Activated CD4-positive, alpha-beta T cell treated with anti-CD3 and anti-CD28 coated beads, Interleukin-10, Interleukin-2, amounts not matched to agents 100 ng/mL and 50 ng/mL, durations not matched to agents 16 hours and 8 hours (primary cell): ENCODE measurements at regions not wholly inside any gene's neighbourhood (a gene's known extent, or its start where the extent isn't known, plus 50 kb on each side); places are given as distances from the start of the nearest gene placed in this dataset.
A peak's percentile ranks its signal among the peaks of the same experiment; 100 is the strongest.
"Not testable (repeated sequence)": the region's sequence is repeated elsewhere in the genome, so short reads cannot be mapped to it uniquely, and the experiment has no call there.

Experiments
- DNase-seq: peaks from one replicate; pipeline ENCODE4 v3.0.0-alpha.2; 2020

- DNase-seq = no peak
Measured at GRCh38 chr2:7609556-7609955, 692.3 kb downstream of the RNF144A start.

GRCh38 chr2:7609974-7610373 lies 692.8 kb downstream of the RNF144A start:
- no peak for DNase-seq

- DNase-seq = peak; percentile 9
Measured at GRCh38 chr2:7611750-7612149, 694.5 kb downstream of the RNF144A start.

- no peak for DNase-seq
Measured at GRCh38 chr2:7612969-7613368, 695.8 kb downstream of the RNF144A start.

- DNase-seq = no peak
Measured at GRCh38 chr2:7613831-7614230, 696.6 kb downstream of the RNF144A start.

GRCh38 chr2:7618031-7618430 lies 700.8 kb downstream of the RNF144A start:
- no peak for DNase-seq

GRCh38 chr2:7619203-7619970 lies 702.2 kb downstream of the RNF144A start:
- DNase-seq = no peak

GRCh38 chr2:7620255-7620654 lies 703.0 kb downstream of the RNF144A start:
- peak; percentile 47 for DNase-seq

- peak; percentile 8 for DNase-seq
Measured at GRCh38 chr2:7621018-7621814, 704.0 kb downstream of the RNF144A start.

- DNase-seq = no peak
Measured at GRCh38 chr2:7625392-7626138, 708.4 kb downstream of the RNF144A start.

- DNase-seq = no peak
Measured at GRCh38 chr2:7626139-7626537, 708.9 kb downstream of the RNF144A start.

GRCh38 chr2:7627583-7627982 lies 710.4 kb downstream of the RNF144A start:
- DNase-seq = no peak

- no peak for DNase-seq
Measured at GRCh38 chr2:7632420-7632819, 715.2 kb downstream of the RNF144A start.

GRCh38 chr2:7633566-7634153 lies 716.4 kb downstream of the RNF144A start:
- DNase-seq = no peak

GRCh38 chr2:7634409-7634808 lies 717.2 kb downstream of the RNF144A start:
- DNase-seq = no peak

GRCh38 chr2:7639476-7639875 lies 722.3 kb downstream of the RNF144A start:
- no peak for DNase-seq

GRCh38 chr2:7641272-7641671 lies 724.1 kb downstream of the RNF144A start:
- not testable (repeated sequence) for DNase-seq

GRCh38 chr2:7646024-7646423 lies 728.8 kb downstream of the RNF144A start:
- no peak for DNase-seq

- DNase-seq = no peak
Measured at GRCh38 chr2:7646661-7647060, 729.4 kb downstream of the RNF144A start.

GRCh38 chr2:7648221-7648795 lies 731.1 kb downstream of the RNF144A start:
- no peak for DNase-seq

GRCh38 chr2:7649461-7650228 lies 732.4 kb downstream of the RNF144A start:
- no peak for DNase-seq

GRCh38 chr2:7653617-7654016 lies 736.4 kb downstream of the RNF144A start:
- no peak for DNase-seq
